ENCODE measurements at regions not wholly inside any gene's neighbourhood (a gene's known extent, or its start where the extent isn't known, plus 50 kb on each side); places are given as distances from the start of the nearest gene placed in this dataset.
"Not testable (repeated sequence)": the region's sequence is repeated elsewhere in the genome, so short reads cannot be mapped to it uniquely, and the experiment has no call there.

GRCh38 chr1:192862271-192862670 lies 53.4 kb downstream of the RGS2 start:
- DNase-seq (ENCODE audit: low read depth in 2 of 2): no peak

DNA sequence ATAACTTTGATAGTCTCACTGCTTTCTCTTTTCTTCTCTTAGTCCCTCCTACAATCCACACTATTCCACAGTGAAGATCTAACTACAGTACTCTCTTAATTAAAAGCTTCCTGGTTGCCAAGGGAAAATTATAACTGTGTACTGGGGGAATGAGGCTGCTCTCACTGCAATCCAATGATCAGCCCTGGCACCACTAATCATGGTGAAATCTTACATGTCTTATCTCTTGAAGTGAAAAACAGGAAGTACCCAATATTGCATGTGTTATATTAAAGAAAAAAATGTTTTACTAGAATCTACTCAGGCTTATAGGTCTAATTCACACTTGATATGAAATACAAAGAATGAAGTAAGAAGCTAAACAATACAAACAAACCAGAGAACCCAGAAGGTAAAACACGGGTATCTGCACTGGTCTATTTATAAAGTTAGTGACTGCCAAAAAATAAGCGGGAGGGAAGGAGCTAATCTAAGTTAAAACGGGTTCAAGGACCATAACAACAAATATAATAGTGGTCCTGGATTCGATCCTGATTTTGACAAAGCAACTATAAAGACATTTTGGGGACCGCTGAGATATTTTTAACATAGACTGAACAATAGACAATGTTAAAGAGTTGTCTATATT lies 57.5 kb downstream of the RGS2 start:
- no peak for DNase-seq (ENCODE audit: low read depth in 2 of 2)

DNA sequence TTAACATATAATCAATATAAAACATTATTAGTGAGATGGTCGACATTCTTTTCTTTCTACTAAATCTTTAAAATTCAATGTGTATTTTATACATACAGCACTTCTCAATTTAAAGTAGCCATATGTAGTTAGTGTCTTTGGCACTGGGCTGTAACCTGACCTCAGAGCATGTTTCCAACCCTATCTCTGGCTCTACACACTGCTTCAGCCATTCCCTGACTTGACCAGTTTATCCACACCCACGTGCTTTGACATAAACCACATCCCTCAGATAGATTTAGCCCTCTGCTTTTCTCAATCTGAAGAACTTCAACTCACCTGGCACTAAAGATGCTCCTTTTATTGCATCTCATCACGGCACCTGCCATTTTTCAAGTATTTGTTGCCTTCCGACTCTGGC lies 58.3 kb downstream of the RGS2 start:
- no peak for DNase-seq (ENCODE audit: low read depth in 2 of 2)

- DNase-seq (ENCODE audit: low read depth in 2 of 2): no peak
Measured at GRCh38 chr1:192869308-192869940, 60.6 kb downstream of the RGS2 start.

DNA sequence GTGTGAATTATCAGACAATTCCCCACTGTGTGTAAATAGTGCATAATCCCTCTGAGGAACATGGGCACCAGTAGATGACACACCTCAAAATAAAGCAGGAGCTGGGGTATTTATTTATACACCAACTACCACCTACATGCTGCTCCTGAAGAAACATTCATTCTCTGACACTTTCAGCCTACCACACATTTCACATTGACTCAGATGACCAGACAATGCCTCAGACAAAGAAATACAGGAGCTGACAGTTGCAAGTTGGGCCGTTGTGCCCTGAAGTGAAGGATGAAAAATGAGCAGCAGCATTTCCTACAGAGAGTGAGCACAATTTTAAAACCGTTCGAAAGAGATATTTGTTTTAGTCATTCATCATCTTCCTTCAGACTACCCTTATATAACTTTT lies 63.2 kb downstream of the RGS2 start:
- no peak for DNase-seq (ENCODE audit: low read depth in 2 of 2)

DNA sequence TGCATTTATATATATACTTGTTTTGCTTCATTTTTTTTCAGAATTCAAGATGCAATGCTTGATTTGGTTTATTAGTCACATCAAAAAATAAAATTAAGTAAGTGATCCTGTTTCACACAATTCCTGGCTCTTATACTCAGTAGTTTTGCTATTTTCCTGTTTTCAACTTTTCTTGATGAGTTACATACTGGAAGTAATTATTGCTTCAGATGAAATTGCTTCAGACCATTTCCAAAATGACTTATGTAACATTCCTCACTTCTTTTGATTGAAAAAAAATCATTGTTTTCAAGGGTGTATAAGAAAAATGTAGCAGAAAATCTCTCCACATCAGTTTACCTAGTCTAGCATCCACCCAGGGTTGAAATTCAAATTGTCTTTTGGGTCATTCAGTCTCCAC lies 65.0 kb downstream of the RGS2 start:
- no peak for DNase-seq (ENCODE audit: low read depth in 2 of 2)

GRCh38 chr1:192876633-192877032 lies 67.8 kb downstream of the RGS2 start:
- DNase-seq (ENCODE audit: low read depth in 2 of 2): no peak

DNA sequence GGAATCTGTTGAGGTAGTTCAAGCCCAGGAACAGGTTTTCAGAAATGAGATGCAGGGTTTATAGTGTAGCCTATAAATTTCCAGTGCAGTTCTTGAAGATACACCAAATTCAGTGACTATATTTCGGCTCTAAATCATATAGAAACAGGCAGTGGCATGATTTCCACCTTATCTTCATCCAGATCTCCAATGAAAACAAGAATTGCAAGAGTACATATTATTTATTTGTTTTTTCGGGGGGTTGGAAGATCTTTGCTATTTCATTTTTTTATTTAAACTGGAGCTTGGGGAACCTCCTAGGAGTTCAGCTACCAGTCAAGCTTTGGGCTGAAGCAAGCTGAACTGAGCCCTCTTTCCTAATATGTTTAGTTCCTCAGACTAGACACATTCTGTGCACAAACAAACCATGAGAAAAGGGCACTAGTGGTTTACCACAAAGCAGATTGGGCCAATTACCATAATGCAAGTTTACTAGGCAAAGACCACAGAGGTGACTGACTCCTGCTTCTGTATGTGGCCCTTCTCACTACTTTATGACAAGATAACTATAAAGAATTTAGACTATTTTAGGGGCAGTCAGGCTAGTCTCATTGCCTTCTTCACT lies 68.5 kb downstream of the RGS2 start:
- DNase-seq (ENCODE audit: low read depth in 2 of 2): no peak

DNA sequence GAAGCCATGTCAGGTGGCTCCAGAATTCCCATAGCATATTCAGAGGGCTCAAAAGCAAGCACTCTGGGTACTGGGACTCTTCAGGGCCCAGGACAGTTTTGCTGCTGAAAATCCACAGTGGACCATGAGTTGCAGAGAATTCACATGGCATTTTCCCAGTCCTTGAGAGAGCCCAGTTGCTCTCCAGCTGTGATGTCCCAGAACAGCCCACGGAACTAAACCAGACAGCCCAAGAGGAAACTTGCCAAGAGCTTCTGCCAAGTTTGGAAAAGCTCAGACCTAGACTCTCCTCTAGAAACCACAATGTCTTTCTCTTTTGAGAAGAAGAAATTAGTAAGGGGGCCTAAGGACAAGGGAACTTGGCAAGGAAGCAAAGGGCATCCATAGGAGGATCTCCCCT lies 69.4 kb downstream of the RGS2 start:
- DNase-seq (ENCODE audit: low read depth in 2 of 2): no peak

- DNase-seq (ENCODE audit: low read depth in 2 of 2): no peak
Measured at GRCh38 chr1:192879406-192879805, 70.6 kb downstream of the RGS2 start.

DNA sequence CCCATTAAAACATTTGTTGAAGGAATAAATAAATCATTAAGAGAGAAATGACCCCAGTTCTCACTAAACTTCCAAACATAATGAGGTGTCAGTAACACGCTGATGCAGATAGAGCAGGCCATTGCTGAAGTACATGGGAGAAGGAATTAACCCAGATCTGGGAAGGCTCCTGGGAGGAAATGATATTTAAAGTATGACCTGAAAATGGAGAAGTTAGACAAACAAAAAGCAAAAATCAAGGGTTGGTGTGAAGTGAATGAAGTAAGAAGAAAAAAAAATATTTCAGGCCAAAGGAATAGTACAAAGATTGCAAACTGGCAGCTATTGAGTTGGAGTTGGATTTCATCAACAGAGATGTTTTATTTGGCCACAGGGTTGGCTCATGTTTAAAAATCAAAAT lies 71.4 kb downstream of the RGS2 start:
- DNase-seq (ENCODE audit: low read depth in 2 of 2): no peak

GRCh38 chr1:192884241-192884640 lies 75.4 kb downstream of the RGS2 start:
- DNase-seq (ENCODE audit: low read depth in 2 of 2): no peak

DNA sequence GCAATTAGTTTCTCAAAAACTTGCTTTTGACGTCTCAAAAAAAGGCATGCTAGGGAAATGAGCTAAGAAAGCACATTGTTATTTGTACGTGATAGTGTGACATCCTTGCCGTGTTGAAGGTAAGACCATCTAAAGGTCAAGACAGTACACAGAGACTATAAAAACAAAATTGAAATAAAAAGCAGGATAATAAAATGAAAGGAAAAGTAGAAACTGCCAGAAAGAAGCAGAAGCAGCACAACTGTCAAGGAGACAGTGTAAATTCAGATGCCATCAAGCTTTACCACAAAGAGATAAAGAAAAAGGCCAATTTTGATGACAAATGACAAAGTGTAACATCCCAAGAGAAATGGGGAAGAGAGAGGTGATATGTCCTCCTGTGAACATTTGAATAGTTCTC lies 76.5 kb downstream of the RGS2 start:
- DNase-seq (ENCODE audit: low read depth in 2 of 2): not testable (repeated sequence)

- no peak for DNase-seq (ENCODE audit: low read depth in 2 of 2)
Measured at GRCh38 chr1:192887426-192887825, 78.6 kb downstream of the RGS2 start.

GRCh38 chr1:192888574-192888973 lies 79.7 kb downstream of the RGS2 start:
- DNase-seq (ENCODE audit: low read depth in 2 of 2): no peak

DNA sequence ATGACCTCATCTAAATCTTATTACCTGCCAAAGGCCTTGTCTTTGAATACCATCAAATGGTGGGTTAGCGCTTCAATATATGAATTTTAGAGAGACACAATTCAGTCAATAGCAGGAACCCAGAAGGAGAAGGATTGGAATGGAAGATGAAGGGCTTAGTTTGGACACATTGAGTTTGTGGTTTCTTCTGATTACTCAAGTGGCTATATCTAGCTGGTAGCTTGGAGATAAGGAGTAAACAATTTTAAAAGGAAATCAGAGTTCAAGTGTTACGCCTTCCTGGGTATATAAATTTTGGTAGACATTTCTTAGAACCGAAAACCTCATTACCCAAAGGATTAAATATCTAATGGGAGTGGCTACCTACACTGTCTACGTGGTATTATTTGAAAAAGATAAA lies 80.2 kb downstream of the RGS2 start:
- DNase-seq (ENCODE audit: low read depth in 2 of 2): no peak

- DNase-seq (ENCODE audit: low read depth in 2 of 2): no peak
Measured at GRCh38 chr1:192890134-192890533, 81.3 kb downstream of the RGS2 start.

DNA sequence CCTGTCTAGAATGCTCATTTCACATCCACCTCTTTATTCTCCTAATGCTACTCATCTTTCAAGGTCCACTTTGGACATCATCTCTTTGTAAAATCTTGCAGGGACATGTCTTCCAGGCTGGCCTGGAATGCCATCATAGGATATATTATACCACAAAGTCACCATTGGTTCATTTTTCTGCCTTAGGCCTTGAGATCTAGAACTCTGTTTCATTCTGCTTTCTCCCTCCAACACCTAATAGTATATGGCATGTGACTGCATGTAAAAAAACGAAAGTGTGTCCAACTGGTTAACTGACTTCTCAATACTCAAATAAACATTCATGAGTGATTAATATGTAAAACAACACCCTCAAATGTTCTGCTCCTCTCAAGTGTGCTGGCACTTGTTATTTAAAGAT lies 84.1 kb downstream of the RGS2 start:
- no peak for DNase-seq (ENCODE audit: low read depth in 2 of 2)

DNA sequence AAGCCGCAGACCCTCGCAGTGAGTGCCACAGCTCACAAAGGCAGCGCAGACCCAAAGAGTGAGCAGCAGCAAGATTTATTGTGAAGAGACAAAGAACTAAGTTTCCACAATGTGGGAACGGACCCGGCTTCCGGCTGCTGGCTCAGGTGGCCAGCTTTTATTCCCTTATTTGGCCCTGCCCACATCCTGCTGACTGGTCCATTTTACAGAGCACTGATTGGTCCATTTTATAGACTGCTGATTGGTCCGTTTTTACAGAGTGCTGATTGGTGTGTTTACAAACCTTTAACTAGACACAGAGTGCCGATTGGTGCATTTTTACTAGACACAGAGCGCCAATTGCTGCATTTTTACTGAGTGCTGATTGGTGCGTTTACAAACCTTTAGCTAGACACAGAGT lies 86.6 kb downstream of the RGS2 start:
- not testable (repeated sequence) for DNase-seq (ENCODE audit: low read depth in 2 of 2)

GRCh38 chr1:192896376-192896775 lies 87.5 kb downstream of the RGS2 start:
- no peak for DNase-seq (ENCODE audit: low read depth in 2 of 2)

DNA sequence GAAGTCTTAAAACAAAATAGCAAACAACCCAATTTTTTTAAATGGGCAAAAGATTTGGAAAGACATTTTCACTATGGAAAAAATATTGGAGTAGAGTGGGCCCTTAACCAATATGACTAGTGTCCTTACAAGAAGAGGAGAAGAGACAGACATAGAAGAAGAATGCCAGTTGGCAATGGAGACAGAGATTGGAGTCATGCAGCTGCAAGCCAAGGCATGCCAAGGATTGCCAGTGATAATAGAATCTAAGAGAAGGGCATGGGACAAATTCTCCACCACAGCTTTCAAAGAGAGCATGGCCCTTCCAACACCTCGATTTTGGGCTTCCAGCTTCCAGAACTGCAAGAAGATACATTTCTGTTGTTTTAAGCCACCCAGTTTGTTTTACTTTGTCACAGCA lies 92.7 kb downstream of the RGS2 start:
- DNase-seq (ENCODE audit: low read depth in 2 of 2): no peak

GRCh38 chr1:192903142-192903541 lies 94.3 kb downstream of the RGS2 start:
- DNase-seq (ENCODE audit: low read depth in 2 of 2): no peak

DNA sequence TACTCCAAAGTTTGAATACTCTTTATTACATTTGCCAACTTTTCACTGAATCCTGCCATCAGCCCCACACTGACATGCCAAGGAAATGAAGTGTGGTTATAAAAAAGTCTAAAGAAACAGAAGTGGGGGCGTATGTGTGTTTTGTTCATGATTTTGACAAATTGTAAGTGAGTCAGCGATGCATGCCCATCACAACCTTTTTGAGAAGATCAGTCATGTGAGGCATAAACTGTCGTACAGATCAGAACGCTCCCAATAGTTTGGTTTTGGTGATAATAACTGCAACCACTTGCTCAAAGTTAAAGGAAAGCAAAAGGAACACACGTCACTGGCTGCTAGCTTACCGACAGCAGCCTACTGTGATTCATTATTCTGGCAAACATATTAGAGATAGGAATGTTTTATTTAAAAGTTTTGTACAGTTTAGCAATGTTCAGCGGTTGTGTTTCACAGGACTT lies 95.6 kb downstream of the RGS2 start:
- DNase-seq (ENCODE audit: low read depth in 2 of 2): peak in 1 of 2 donors; percentile 1

Measured in stimulated activated CD8-positive, alpha-beta memory T cell treated with anti-CD3 and anti-CD28 coated beads, Interleukin-15, amount 100 ng/mL, for 48 hours (primary cell).